Retinal pigment epithelial cell (primary cell): ENCODE measurements at regions not wholly inside any gene's neighbourhood (a gene's known extent, or its start where the extent isn't known, plus 50 kb on each side); places are given as distances from the start of the nearest gene placed in this dataset.

Source experiments
- DNase-seq: peaks from one replicate; pipeline ENCODE4 v3.0.0-alpha.2; 2010; ENCODE audit warnings: low read depth
- H3K4me3 ChIP-seq: 2 replicates; pipeline ENCODE4 v1.5.1; 2011; ENCODE audit warnings: mild to moderate bottlenecking, low read length, control low read depth, moderate library complexity
- CTCF ChIP-seq: conservative IDR thresholded peaks from 2 replicates; pipeline ENCODE4 v1.5.1; 2011; ENCODE audit warnings: low read depth, low read length, control low read depth, inconsistent platforms

DNA sequence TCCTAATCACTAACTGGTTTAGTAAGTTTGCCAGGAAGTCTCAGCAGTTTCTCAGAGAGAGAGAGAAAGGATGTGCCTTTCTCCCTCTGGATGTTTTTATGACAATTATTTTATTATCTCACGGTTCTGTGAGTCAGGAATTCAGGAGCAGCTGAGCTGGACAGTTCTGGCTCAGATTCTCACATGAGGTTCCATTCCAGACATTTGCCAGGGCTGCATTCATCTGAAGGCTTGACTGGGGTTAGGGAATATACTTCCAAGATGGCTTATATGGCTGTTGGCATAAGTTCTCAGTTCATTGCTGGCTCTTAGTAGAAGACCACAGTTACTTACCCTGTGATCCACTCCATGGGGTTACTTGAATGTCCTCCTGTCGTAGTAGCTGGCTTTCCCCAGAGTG lies 101.2 kb upstream of the ATF7IP start:
- no peak for TF ChIP-seq CTCF
- DNase-seq, result no peak
- H3K4me3 ChIP-seq, result no peak overlapping the region

DNA sequence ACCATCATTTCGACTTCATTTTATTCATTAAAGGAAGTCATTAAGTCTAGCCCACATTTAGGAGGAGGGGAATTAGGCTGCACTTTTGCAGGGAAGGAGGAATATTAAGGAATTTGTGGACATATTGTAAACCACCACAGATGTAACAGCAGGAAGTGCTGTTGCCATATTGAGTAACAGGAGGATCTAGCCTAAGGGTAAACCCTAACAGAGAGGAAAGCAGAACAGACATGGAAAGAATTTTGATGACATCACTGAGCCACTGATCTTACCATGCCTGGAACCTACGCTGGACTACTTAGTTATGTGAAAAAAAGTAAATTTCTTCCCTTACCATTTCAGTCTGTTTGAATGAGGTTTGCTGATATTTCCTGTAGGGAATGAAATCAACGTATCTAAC lies 100.7 kb upstream of the ATF7IP start:
- TF ChIP-seq CTCF, result no peak
- no peak overlapping the region for H3K4me3 ChIP-seq
- DNase-seq, result no peak

DNA sequence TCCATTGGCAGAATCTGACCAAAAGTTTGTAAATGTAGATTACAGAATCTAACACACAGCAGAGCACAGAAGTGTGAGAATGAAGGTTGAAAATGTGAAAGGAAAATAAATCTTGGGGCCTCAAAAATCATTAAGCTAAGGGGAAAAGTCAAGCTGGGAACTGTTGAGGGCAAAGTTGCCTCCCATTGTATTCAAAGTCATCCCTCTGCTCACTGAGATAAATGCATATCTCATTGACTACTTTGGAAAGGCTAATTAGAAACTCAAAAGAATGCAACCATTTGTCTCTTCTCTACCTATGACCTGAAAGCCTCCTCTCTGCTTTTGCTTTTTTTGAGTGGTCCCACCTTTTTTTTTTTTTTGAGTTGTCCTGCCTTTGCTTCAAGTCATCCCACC lies 97.4 kb upstream of the ATF7IP start:
- TF ChIP-seq CTCF, result no peak
- H3K4me3 ChIP-seq, result no peak overlapping the region
- no peak for DNase-seq

- H3K4me3 ChIP-seq, result no peak overlapping the region
- TF ChIP-seq CTCF, result no peak
- DNase-seq, result no peak
Observed at GRCh38 chr12:14270392-14270791, 95.1 kb upstream of the ATF7IP start.

- no peak for DNase-seq
- H3K4me3 ChIP-seq, result no peak overlapping the region
- TF ChIP-seq CTCF, result no peak
Observed at GRCh38 chr12:14272956-14273912, 92.2 kb upstream of the ATF7IP start.

- DNase-seq, result no peak
- TF ChIP-seq CTCF, result no peak
- H3K4me3 ChIP-seq, result no peak overlapping the region
Observed at GRCh38 chr12:14273913-14274311, 91.6 kb upstream of the ATF7IP start.

GRCh38 chr12:14275111-14275510 lies 90.4 kb upstream of the ATF7IP start:
- no peak for TF ChIP-seq CTCF

More at GRCh38 chr12:14275111-14275510, 90.4 kb upstream of the ATF7IP start:
- H3K4me3 ChIP-seq, result no peak overlapping the region
- no peak for DNase-seq
